Endodermal cell (in vitro differentiated cells): ENCODE measurements at regions not wholly inside any gene's neighbourhood (a gene's known extent, or its start where the extent isn't known, plus 50 kb on each side); places are given as distances from the start of the nearest gene placed in this dataset.

Source experiments
- DNase-seq: peaks from one replicate; pipeline ENCODE4 v3.0.0-alpha.2; 2017
- H3K27ac ChIP-seq: 2 replicates; pipeline ENCODE4 v1.5.1; 2013; ENCODE audit warnings: mild to moderate bottlenecking, low read depth, low read length, moderate library complexity
- H3K27me3 ChIP-seq: 2 replicates; pipeline ENCODE4 v1.6.1; 2013; ENCODE audit warnings: mild to moderate bottlenecking, low read length, moderate library complexity; ENCODE audit not compliant: insufficient read depth, control insufficient read depth, poor library complexity, severe bottlenecking
- H3K36me3 ChIP-seq: 2 replicates; pipeline ENCODE4 v1.7.0; 2013; ENCODE audit warnings: mild to moderate bottlenecking, low read length, moderate library complexity; ENCODE audit not compliant: control insufficient read depth, insufficient read depth
- H3K4me1 ChIP-seq: one replicate; pipeline ENCODE4 v1.7.0; 2013; ENCODE audit warnings: low read length; ENCODE audit not compliant: control insufficient read depth, insufficient read depth
- H3K4me3 ChIP-seq: 2 replicates; pipeline ENCODE4 v1.5.1; 2013; ENCODE audit warnings: mild to moderate bottlenecking, low read length, moderate library complexity
- H3K9ac ChIP-seq: 2 replicates; pipeline ENCODE4 v1.6.1; 2013; ENCODE audit warnings: mild to moderate bottlenecking, low read length, moderate library complexity; ENCODE audit not compliant: poor library complexity, severe bottlenecking; ENCODE audit errors: extremely low read depth
- H3K9me3 ChIP-seq: 2 replicates; pipeline ENCODE4 v1.6.1; 2013; ENCODE audit warnings: mild to moderate bottlenecking, low read length, moderate library complexity; ENCODE audit not compliant: control insufficient read depth
- H3K27ac Mint-ChIP-seq: 2 replicates; pipeline ENCODE4 v1.8.0; 2020; ENCODE audit warnings: mixed read lengths
- H3K27me3 Mint-ChIP-seq: 2 replicates; pipeline ENCODE4 v1.8.0; 2021; ENCODE audit warnings: mild to moderate bottlenecking, mixed read lengths; ENCODE audit not compliant: insufficient read depth
- H3K36me3 Mint-ChIP-seq: 2 replicates; pipeline ENCODE4 v1.8.0; 2020; ENCODE audit warnings: low read depth, mixed read lengths
- H3K4me1 Mint-ChIP-seq: 2 replicates; pipeline ENCODE4 v1.8.0; 2020; ENCODE audit warnings: mixed read lengths
- H3K4me3 Mint-ChIP-seq: 2 replicates; pipeline ENCODE4 v1.8.0; 2020; ENCODE audit warnings: mild to moderate bottlenecking, moderate library complexity, mixed read lengths
- H3K9me3 Mint-ChIP-seq: 2 replicates; pipeline ENCODE4 v1.8.0; 2020; ENCODE audit warnings: mild to moderate bottlenecking, mixed read lengths
- CTCF ChIP-seq: fragments of 200-600 bp; sonication (generic); conservative IDR thresholded peaks from 2 replicates; pipeline ENCODE4 v1.5.0; 2021; ENCODE audit warnings: antibody characterized with exemption, mild to moderate bottlenecking
- WGBS, 2 experiments: methylation state at CpG; one replicate each; pipeline versions ENCODE4 v1.1.5 to v1.1.7; 2013; ENCODE audit warnings: missing lambda C conversion rate in 2 of 2, mixed read lengths in 1 of 2; ENCODE audit not compliant: insufficient coverage in 1 of 2, insufficient read length in 1 of 2; 5-methylcytosine and 5-hydroxymethylcytosine counted together

GRCh38 chr3:178073366-178073765 is 462.9 kb upstream of the KCNMB2 start:
- no peak overlapping the region for H3K4me3 Mint-ChIP-seq
- 91 to 96% methylated on average over 3 of the region's 3 CpGs for WGBS, 2 experiments
- Histone ChIP-seq H3K9me3 (no peaks in the 10 kb centered on the region), H3K27me3 (no peaks in the 10 kb centered on the region), H3K4me3 (no peak overlapping the region), H3K27ac (no peak overlapping the region), H3K4me1 (no peaks in the 10 kb centered on the region), H3K9ac (no peak overlapping the region), H3K36me3 (no peaks in the 10 kb centered on the region)
- H3K9me3 Mint-ChIP-seq: no peaks in the 10 kb centered on the region
- DNase-seq: no peak
- H3K4me1 Mint-ChIP-seq: peaks cover 23% of the 10 kb centered on the region
- no peaks in the 10 kb centered on the region for H3K36me3 Mint-ChIP-seq
- no peak for TF ChIP-seq CTCF
- no peak overlapping the region for H3K27ac Mint-ChIP-seq
- no peaks in the 10 kb centered on the region for H3K27me3 Mint-ChIP-seq

- H3K27ac Mint-ChIP-seq: no peak overlapping the region
- H3K9ac ChIP-seq: no peak overlapping the region
- H3K4me1 Mint-ChIP-seq: peaks cover 26% of the 10 kb centered on the region
- 91 to 96% methylated on average over 4 to 5 of the region's 5 CpGs for WGBS, 2 experiments
- no peak overlapping the region for H3K27ac ChIP-seq
- no peak overlapping the region for H3K4me3 Mint-ChIP-seq
- no peaks in the 10 kb centered on the region for H3K9me3 ChIP-seq
- no peaks in the 10 kb centered on the region for H3K4me1 ChIP-seq
- no peak for TF ChIP-seq CTCF
- H3K36me3 ChIP-seq: no peaks in the 10 kb centered on the region
- no peak overlapping the region for H3K4me3 ChIP-seq
- H3K27me3 Mint-ChIP-seq: no peaks in the 10 kb centered on the region
- no peak for DNase-seq
- no peaks in the 10 kb centered on the region for H3K9me3 Mint-ChIP-seq
- H3K27me3 ChIP-seq: no peaks in the 10 kb centered on the region
- H3K36me3 Mint-ChIP-seq: no peaks in the 10 kb centered on the region
Measured at GRCh38 chr3:178075344-178075743, 460.9 kb upstream of the KCNMB2 start.

GRCh38 chr3:178078953-178079352 is 457.3 kb upstream of the KCNMB2 start:
- H3K27me3 Mint-ChIP-seq: no peaks in the 10 kb centered on the region
- Histone ChIP-seq H3K36me3 (no peaks in the 10 kb centered on the region), H3K27ac (no peak overlapping the region), H3K9me3 (no peaks in the 10 kb centered on the region), H3K9ac (no peak overlapping the region), H3K4me3 (no peak overlapping the region), H3K4me1 (no peaks in the 10 kb centered on the region), H3K27me3 (no peaks in the 10 kb centered on the region)
- 68 to 78% methylated on average over 1 of the region's 1 CpG for WGBS, 2 experiments
- TF ChIP-seq CTCF: no peak
- DNase-seq: no peak
- H3K36me3 Mint-ChIP-seq: no peaks in the 10 kb centered on the region
- H3K4me1 Mint-ChIP-seq: peaks cover 19% of the 10 kb centered on the region
- no peak overlapping the region for H3K27ac Mint-ChIP-seq
- H3K9me3 Mint-ChIP-seq: no peaks in the 10 kb centered on the region
- H3K4me3 Mint-ChIP-seq: no peak overlapping the region
